Tibial nerve (tissue), 4 donors: ENCODE measurements at regions not wholly inside any gene's neighbourhood (a gene's known extent, or its start where the extent isn't known, plus 50 kb on each side); places are given as distances from the start of the nearest gene placed in this dataset.

ENCODE experiments used
- DNase-seq, 2 donors: peaks; one replicate each; pipeline ENCODE4 v3.0.0-alpha.2; 2019; ENCODE audit warnings: low spot score in 2 of 2
- H3K27ac ChIP-seq, 4 donors: fragments of 200-600 bp; sonication (generic) in 3 of 4; one replicate each; pipeline ENCODE4 v1.5.1; 2017 to 2019; ENCODE audit warnings: mild to moderate bottlenecking in 1 of 4
- H3K27me3 ChIP-seq, 2 donors: fragments of 200-600 bp; sonication (generic) in 1 of 2; one replicate each; pipeline versions ENCODE4 v1.5.1 to v1.6.0; 2017 to 2019
- H3K36me3 ChIP-seq, 3 donors: fragments of 200-600 bp; sonication (generic); one replicate each; pipeline ENCODE4 v1.5.1; 2018 to 2019
- H3K4me1 ChIP-seq, 4 donors: fragments of 200-600 bp; sonication (generic) in 3 of 4; one replicate each; pipeline ENCODE4 v1.5.1; 2017 to 2019
- H3K4me3 ChIP-seq, 4 donors: fragments of 200-600 bp; sonication (generic) in 3 of 4; one replicate each; pipeline ENCODE4 v1.5.1; 2017 to 2019; ENCODE audit warnings: mild to moderate bottlenecking in 1 of 4, moderate library complexity in 1 of 4
- H3K9me3 ChIP-seq, 4 donors: fragments of 200-600 bp; sonication (generic) in 3 of 4; one replicate each; pipeline ENCODE4 v1.5.1; 2017 to 2019
- CTCF ChIP-seq, 5 experiments: fragments of 200-600 bp in 3 of 5; fragments of 450-650 bp in 2 of 5; sonication (generic) in 3 of 5; IDR thresholded peaks; one replicate each; pipeline ENCODE4 v1.5.1; 2016 to 2019; ENCODE audit warnings: antibody characterized with exemption in 5 of 5, mild to moderate bottlenecking in 3 of 5, moderate library complexity in 2 of 5
- EP300 ChIP-seq, 2 donors: sonication (generic); formaldehyde crosslinking; IDR thresholded peaks; one replicate each; pipeline ENCODE4 v1.6.1; 2017; ENCODE audit warnings: antibody characterized with exemption in 2 of 2, mild to moderate bottlenecking in 1 of 2
- POLR2A ChIP-seq, 2 donors: fragments of 450-650 bp; IDR thresholded peaks; one replicate each; pipeline ENCODE4 v1.6.1; 2017; ENCODE audit warnings: antibody characterized with exemption in 2 of 2, mild to moderate bottlenecking in 2 of 2, moderate library complexity in 2 of 2
- WGBS, 2 donors: methylation state at CpG; one replicate each; pipeline ENCODE4 v1.1.5; 2018; 5-methylcytosine and 5-hydroxymethylcytosine counted together

- H3K27ac ChIP-seq: no peak overlapping the region
- TF ChIP-seq EP300 (IDR thresholded peaks at IDR 0.05): no peak
- no peak for TF ChIP-seq CTCF (IDR thresholded peaks at IDR 0.05)
- TF ChIP-seq POLR2A (IDR thresholded peaks at IDR 0.05): no peak
- DNase-seq: no peak
- no peaks in the 10 kb centered on the region for H3K36me3 ChIP-seq
- H3K9me3 ChIP-seq: no peaks in the 10 kb centered on the region
- no peaks in the 10 kb centered on the region for H3K27me3 ChIP-seq
- WGBS, 2 donors: 74 to 84% methylated on average over 5 to 6 of the region's 6 CpGs
- H3K4me1 ChIP-seq: peaks cover 0 to 1% (median 0%) of the 10 kb centered on the region in 4 donors
- no peak overlapping the region for H3K4me3 ChIP-seq
Observed at GRCh38 chr12:131482199-131482598, 228.7 kb upstream of the SFSWAP start.

GRCh38 chr12:131482686-131483085 lies 228.2 kb upstream of the SFSWAP start:
- no peaks in the 10 kb centered on the region for H3K27me3 ChIP-seq
- no peaks in the 10 kb centered on the region for H3K9me3 ChIP-seq
- WGBS, 2 donors: 87 to 95% methylated on average over 6 to 9 of the region's 9 CpGs
- no peak for DNase-seq
- no peak overlapping the region for H3K4me3 ChIP-seq
- H3K4me1 ChIP-seq: peaks cover 0 to 6% (median 0%) of the 10 kb centered on the region in 4 donors
- TF ChIP-seq POLR2A (IDR thresholded peaks at IDR 0.05) (no peak), EP300 (IDR thresholded peaks at IDR 0.05) (no peak), CTCF (IDR thresholded peaks at IDR 0.05) (no peak)
- no peaks in the 10 kb centered on the region for H3K36me3 ChIP-seq
- H3K27ac ChIP-seq: no peak overlapping the region

GRCh38 chr12:131486451-131487230 lies 224.2 kb upstream of the SFSWAP start:
- Histone ChIP-seq H3K9me3 (no peaks in the 10 kb centered on the region), H3K27me3 (no peaks in the 10 kb centered on the region), H3K36me3 (no peaks in the 10 kb centered on the region), H3K4me1 (peaks cover 0 to 9% (median 0%) of the 10 kb centered on the region in 4 donors), H3K27ac (no peak overlapping the region), H3K4me3 (no peak overlapping the region)
- 44 to 56% methylated on average over 5 of the region's 5 CpGs for WGBS, 2 donors
- DNase-seq: no peak
- no peak for TF ChIP-seq CTCF (IDR thresholded peaks at IDR 0.05)

GRCh38 chr12:131487388-131488124 lies 223.3 kb upstream of the SFSWAP start:
- Histone ChIP-seq H3K27me3 (no peaks in the 10 kb centered on the region), H3K36me3 (no peaks in the 10 kb centered on the region), H3K4me1 (peaks cover 0 to 9% (median 0%) of the 10 kb centered on the region in 4 donors), H3K9me3 (no peaks in the 10 kb centered on the region), H3K4me3 (no peak overlapping the region), H3K27ac (no peak overlapping the region)
- 29 to 43% methylated on average over 9 of the region's 9 CpGs for WGBS, 2 donors
- TF ChIP-seq POLR2A (IDR thresholded peaks at IDR 0.05) (no peak), CTCF (IDR thresholded peaks at IDR 0.05) (no peak), EP300 (IDR thresholded peaks at IDR 0.05) (no peak)
- DNase-seq: peak in 1 of 2 donors; percentile 17

- Histone ChIP-seq H3K4me3 (no peak overlapping the region), H3K27ac (no peak overlapping the region), H3K36me3 (no peaks in the 10 kb centered on the region), H3K9me3 (no peaks in the 10 kb centered on the region), H3K27me3 (no peaks in the 10 kb centered on the region), H3K4me1 (peaks cover 0 to 9% (median 0%) of the 10 kb centered on the region in 4 donors)
- DNase-seq: no peak
- WGBS, 2 donors: 88 to 94% methylated on average over 3 of the region's 3 CpGs
- no peak for TF ChIP-seq EP300 (IDR thresholded peaks at IDR 0.05)
- TF ChIP-seq CTCF (IDR thresholded peaks at IDR 0.05): no peak
Observed at GRCh38 chr12:131489718-131490117, 221.2 kb upstream of the SFSWAP start.
